ENCODE measurements at regions not wholly inside any gene's neighbourhood (a gene's known extent, or its start where the extent isn't known, plus 50 kb on each side); places are given as distances from the start of the nearest gene placed in this dataset.

DNA sequence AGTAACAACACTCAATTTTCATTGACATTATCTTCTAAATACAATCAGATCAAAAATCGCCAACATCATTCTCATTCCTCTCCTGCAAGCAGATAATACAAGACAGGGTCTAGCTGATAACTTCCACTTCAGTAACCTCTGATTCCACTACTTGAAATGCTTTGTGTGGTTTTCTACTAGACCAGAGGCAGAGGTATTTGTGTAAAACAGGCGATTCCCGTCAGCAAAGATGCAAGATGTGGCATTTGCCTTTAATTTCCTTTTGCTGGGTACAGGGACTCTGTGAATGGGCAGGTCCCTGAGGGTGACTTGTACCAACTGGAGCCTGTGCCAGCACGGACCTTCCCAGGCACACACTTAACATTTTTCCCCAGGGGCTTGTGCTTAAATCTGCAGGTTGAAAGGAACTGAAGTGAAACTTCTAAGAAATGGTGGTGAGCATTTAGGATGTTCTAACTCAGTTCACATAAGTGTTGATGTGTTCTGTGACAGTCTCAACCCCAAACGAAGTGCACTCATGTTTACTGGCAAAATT, 625.5 kb upstream of the WWC1 start:
- DNase-seq = no peak

DNA sequence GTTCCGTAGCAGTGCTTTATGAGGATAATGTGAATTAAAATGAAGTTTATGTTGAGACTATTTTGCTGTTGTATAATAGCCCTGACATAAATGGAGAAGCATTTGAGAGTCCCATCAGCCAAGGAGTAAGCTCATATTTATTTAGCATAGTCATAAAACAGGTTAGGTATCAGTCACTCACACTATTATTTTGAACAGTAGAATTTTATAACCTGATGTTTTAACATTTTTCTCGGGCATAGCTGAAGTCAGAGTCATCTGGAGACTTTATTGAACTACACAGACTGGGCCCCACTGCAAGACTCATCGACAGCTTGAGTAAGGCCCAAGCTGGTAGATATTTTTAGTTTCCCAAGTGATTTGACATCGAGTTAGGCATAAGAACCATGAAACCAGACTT, 620.3 kb upstream of the WWC1 start:
- DNase-seq = no peak

DNA sequence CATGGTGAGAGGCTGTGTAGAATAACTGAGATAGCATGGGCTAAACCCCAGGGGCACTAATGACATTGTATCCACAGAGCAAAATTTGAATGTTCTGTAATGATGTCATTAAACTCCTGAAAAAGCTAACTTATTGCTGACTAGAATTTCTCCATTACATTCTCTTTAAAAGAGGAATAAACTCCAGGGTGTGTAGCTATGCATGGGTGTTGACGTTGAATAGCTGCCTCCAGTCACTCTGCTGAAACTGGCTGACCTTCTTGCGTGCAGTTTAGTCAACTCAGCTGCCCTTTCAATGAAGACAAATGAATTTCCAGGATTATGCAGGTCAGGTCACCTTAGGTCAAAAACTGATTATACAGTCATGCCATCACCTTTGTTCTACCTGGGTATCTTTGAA, 617.5 kb upstream of the WWC1 start:
- DNase-seq = no peak

DNA sequence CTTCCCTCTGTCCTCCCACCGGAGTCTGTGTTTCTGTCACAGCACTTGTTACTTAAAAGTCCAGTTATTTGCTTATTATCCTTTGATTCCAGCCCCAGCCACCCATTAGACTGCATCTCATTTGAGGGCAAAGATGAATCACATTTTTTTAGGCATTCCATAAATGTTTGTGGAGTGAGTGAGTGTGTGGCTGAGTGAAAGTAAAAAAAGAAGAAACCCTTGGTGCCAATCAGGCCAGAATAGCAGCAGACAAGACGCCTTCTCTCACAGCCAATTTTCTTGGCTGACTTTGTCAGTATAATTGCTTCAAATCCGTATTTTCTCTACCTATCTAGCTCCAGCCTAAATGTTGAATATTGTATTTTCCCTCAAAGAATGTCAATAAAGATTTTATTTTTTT, 613.0 kb upstream of the WWC1 start:
- DNase-seq = no peak

DNA sequence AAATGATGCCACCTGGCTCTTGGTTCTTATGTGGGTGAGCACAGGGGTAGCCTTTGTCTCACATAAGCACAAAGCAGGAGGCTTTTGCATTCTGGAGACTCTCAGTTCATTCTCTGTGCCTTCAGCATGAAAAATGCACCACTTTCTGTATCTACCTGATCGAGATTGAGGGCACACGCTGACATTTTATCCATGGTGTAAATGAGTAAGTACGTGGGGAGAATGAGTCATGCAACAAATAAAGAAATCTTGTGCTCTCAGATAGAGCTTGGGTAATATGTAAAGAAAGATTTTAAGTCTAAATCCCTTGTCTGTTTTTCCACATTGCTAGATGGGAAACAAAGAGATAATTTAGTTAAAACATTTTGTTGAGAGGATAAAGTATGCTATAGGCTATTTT, 607.2 kb upstream of the WWC1 start:
- no peak for DNase-seq

DNA sequence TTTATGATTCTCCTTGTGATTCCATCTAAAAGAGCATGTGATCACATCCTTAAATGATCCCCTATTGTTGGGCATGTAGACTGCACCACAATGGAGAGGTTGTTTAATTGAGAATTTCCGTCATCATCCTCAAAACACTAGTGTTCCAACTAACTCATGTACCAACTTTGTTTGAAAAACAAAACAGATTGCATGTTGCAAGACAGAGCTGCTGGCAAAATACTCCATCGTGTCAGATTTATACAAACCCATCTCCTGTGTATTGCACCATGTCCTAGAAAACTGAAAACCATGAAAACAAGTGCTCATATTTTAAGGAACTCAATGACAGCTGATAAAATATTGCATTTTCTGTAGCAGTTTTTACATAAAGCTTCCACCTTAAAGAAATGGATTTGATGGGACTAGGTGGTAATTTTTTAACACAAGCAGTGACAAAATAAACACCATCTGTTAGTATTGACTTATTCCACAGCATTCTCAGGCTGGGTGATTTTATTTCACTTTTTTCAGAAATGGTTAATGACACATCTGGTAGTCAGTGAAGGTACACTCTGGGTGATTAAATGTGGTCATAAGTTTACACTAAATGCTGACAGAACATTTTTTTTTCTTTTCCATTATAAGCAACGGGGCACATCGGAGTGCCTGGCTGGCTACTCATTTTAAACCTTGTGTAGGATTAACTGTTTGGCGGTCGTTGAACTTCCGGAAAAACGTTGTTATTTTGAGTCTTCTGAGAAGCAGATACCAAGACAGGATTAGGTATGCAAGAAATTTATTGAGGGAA, 602.9 kb upstream of the WWC1 start:
- no peak for DNase-seq

DNA sequence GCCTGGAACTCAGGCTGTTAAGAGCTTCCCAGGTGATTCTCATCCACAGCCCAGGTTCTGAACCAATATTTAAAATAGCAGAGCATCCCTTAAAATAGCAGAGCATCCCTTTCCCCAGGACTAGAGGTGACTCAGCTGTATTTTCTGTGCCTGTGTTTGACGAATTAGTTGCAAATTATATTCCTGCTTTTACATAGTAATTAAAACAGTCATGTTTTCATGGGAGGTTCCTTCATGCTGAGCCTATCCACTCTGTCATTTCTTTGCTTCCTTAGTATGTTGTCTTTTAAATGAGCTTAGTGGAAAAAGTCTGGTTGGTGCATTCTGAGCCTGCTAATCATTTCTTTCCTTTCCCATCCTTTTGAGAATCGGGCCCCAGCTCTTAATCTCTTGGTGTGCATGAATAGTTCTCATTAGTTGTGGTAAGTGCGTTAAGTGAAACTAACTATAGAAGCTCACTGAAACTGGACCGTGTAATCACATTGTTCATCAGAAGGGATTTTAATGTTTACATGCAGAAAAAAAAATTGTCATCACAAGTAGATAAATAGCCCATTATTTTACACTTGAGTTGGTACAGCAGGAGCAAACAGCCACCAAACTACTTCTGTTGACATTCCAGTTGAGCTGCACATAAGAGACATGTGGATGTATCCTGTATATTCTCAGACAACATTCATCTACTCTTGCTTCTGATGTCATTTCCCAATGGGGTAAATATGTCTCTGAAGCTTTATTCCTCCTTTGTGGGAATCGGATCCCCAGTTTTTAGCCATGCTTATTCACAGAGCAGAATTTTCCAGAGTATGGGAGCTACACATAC, 596.9 kb upstream of the WWC1 start:
- DNase-seq = no peak

DNA sequence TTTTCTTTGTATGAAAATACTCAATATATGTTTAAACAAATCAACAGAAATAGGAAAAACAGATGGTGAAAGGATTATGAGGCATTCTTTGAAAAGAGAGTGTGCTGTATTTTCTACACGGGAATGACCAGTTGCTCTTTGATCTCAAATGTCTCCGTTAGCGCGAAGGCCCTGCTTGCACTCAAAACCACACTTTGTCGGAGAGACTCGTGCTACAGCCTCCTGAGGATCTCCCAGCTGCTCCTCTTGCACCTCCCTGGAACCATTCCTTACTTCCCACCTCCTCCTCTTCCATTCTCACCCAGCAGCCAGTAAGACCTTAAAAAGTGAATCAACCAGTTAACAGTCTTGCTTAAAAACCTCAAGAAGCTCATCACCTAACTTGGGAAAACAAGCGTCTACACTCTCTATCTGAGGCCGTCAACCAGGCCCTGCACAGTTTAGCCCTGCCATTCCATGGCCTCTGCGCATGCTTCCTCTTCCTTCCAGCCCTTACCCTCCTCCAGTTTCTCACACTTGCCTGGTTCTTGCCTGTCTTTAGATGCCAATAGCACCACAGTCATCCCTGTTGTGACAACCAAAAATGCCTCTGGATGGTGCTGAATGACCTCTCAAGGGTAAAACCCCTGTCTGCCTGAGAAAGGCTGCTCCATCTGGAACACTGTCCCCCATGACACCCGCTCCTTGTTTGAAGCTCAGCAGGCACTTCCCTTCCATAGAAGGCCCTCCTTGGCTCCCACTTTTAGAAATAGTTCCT, 594.7 kb upstream of the WWC1 start:
- no peak for DNase-seq

DNA sequence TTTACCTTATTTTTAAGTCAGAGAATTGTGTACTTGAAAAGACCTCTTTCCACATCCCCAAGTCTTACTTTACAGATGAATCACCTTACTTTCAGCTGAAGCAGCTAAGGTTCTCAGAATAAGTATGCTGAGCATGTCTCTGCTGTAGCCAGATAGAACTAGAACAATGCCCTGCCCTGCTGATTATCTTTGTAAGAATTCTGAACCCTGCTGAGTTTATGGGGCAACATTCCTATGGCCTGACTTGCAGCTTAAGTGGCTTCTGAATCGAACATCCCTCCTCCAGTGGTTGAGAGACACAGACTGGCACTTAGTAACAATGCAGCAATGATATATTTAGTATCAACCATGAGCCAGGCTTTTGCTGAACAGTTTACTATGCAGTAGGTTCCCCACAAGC, 592.0 kb upstream of the WWC1 start:
- no peak for DNase-seq

DNA sequence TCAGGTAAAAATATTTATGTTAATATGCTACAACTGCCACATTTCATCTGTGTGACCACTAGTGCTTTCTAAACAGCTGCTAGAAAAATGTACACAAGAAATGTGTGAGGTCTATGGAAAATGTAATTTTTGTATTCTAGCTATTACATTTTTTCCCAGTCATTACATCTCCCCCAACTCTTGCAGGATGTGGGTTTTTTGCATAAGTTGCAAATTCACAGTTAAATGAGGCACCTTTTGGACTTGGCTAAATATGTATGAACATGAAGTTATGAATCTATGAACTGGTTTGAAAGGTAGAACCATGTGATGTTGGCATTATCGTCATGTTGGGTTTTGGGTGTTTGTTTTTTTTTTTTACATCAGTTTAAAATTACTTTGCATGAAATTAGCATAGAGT, 590.4 kb upstream of the WWC1 start:
- DNase-seq = no peak

DNA sequence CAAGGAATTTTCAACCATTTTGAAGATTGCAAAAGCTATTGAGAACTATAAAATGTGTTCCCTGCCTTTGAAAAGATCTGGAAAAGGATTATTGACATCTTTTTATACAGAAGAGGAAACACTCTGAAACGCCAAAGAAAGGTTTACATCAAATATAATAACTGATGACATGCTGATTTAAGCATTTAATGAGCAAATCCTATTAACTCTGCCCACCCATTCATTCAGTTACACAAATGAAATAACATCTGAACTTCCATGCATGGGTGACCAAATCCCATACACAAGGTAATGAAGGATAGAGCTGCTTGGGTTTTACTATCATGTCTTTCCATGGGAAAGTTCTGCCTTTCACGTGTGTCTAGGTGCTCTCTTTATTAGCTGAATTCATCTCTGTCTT, 589.4 kb upstream of the WWC1 start:
- no peak for DNase-seq

DNA sequence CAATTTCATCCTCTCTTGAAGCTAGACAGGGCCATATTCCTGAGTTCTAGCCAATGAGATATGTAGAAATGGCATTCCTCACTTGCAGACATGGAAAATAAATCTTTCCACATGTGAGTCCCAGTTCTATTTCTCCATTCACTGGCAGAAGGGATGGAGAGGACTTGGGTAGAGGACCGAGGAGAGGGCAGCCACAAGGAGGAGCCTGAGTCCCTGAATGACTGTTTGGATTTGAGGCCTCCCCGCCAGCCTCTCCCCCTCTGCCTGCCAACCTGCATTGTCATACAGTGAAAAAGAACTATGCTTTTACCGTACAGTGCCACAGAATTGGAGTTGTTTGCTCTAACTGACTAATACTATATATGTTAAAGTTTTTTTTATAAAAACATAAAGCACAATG, 583.0 kb upstream of the WWC1 start:
- no peak for DNase-seq

DNA sequence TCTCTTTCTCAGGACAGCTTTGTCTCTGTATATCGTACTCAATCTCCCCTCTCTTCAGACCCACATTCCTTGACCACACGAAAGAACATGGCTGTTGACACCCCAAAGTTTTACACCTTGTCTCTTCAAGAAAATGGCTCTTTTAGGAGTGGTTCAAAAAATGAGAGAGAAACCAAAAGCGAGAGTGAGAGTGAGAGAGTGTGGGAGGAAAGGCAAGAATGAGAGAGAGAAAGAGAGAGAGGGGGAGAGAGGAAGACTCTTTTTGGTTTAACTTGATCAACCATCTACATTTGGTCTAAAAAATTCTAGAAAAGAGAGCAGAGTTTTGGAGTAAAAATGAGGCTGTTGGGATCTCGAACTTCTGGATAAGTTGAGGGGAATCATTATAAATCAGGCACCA, 581.8 kb upstream of the WWC1 start:
- DNase-seq = no peak

DNA sequence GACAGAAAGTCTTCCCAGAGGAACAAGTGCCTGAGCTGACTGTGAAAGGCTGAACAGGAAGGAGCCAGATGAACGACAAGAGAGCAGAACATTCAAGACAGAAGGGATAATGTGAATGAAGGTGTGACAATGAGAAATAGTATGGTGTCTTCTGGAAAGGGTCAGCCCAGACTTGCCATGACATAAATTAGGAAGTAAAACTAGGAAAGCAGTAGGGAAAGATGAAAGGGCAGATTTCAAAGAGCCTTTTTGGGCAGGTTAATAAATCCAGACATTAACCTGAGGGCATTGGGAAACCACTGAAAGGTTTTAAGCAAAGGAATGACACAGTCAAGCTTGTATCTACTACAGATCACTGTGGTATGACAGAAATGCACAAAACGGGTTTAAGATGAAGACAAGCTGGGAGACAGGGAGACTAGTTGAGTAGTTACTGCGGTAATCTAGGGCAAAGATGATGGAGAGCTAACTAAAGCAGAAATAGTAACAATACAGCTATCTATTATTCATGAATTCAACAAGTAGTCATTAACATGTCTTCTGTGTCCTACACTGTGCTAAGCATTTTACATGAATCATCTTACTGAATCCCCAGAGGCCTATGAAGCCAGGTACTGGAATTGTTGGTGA, 580.9 kb upstream of the WWC1 start:
- no peak for DNase-seq

DNA sequence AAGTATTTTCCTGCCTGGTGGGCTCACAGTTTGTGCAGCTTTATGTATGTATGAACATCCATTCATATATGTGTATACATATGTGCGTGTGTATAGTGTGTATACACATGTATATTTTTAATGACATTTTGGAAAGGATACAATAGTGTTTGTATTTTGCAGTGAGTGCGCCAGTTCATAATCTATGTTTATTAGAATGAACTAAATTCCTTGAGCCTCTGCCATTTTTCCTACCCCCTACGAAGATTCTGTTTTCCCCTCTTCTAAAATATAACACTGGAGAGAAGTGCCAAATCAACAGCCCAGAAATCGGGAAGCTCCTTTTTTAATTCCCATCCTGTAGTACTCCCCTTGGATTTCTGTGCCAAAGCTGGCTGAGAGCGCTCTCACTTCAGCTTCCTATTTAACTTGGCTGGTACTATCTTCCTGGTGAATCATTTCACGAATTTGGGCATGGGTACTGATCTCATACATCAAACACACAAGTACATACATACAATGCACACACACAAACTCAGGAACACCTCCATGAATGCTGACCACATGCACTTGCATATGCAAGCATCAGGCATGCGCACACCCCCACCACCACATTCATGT, 578.4 kb upstream of the WWC1 start:
- DNase-seq = no peak

DNA sequence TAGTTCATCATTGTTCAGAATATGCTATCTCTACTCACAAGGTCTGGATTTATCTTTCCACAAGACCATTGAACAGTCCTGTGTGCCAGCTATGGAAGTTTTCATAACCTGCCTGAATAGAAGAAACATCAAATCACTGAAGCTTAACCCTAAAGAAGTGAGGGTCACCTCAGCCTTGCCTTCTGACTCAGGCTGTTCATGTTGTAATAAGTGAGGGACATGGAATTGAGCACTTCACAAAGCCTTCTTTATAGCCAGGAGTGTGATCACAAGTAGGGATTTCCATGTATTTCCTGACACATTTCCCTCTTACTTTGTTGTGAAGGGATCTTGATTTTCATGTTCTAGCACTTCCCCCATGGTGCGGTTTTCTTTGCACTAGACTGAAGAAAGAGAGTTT, 577.5 kb upstream of the WWC1 start:
- no peak for DNase-seq

DNA sequence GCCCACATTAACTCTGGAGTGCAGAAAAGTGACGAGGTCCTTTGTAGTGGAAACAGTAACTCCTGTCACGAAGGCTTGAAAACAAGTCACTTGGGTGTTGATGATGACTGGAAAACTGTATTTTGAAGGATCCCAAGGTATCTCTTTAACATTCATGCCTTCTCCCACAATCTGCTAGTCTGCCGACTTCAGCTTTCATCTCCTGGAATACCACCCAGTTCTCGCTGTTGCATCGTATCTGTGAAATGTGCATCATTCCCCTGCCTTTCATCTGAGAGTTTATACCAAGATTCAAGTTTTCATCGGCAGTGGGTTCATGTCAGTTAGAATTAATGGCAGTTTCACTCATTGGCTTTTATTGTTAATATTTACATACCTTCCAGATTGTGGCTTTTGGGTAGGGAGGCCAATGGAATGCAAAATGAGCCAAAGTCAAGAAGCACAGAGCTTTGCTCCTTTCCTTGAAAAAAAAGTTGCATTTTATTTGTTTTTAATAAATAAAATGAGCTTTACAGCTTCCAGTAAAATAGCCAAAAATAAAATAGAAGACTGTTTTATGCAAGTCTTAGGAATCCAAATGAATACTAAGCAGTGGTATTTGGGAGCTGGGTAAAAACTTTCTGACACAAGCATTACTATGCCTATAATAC, 575.2 kb upstream of the WWC1 start:
- DNase-seq = no peak

DNA sequence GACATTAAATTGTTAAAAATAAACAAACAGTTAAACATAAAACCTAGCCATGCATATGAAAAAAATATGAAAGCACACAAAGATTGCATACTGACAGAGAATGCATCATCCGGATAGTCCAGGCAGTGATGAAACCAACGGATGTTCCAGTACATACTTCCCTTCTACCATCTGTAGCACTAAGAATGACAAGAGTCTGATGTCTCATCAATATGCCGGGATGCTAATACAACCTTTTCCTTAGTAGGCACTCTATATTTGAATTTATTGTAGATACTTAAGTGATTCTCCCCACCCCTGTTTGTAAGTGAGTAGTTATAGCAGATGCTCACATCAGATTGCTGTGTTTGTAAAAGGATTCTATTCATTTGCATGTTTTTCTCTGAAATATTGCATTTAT, 571.2 kb upstream of the WWC1 start:
- no peak for DNase-seq

DNA sequence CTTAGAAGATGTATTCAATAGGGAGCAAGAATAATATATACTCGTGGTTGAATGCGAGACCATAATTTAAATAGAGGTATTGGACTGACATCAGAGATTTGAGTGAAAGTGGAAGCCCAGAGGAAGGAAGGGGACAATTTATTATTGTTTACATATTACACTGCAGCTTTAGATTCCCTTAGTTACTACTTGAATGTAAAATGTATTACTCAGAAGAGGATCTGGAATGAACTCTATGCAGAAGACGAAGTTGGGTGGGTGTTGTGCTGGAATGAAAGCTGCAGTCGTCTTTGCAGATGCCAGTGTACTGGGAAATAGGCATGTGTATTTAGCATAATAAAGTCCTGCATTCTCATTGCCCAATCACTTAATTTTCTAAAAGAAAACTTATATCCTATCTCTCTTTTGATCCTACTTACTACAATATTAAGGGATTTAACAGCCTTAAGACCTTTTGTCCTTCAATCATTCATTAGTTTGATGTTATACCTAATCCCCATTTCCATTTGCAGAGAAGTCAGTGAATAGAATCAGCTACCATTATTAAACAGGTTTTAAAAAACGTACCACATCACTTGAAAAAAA, 570.7 kb upstream of the WWC1 start:
- no peak for DNase-seq

DNA sequence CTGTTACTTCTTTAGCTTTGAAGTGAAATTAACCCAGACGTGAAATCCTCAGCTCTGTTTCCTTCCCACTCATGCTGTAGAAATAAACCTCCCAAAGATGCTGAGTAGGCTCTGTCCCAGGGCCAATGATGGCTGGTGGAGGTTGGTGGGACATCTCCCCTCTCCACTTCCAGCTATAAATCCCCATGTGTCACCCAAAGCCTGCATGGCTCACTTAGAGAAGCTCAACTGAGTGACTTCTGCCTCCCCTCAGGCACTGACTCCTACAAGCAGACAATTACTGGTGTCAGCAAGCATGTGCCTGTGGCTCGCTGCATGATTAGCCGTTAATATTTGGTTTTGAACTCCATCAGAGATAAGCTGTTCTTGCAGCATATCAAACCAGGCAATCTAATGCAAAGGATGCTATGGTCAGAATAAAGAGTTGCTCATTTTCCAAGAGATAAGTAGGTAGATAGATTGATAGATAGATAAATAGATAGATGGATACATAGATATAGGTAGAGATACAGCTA, 569.5 kb upstream of the WWC1 start:
- DNase-seq = no peak

DNA sequence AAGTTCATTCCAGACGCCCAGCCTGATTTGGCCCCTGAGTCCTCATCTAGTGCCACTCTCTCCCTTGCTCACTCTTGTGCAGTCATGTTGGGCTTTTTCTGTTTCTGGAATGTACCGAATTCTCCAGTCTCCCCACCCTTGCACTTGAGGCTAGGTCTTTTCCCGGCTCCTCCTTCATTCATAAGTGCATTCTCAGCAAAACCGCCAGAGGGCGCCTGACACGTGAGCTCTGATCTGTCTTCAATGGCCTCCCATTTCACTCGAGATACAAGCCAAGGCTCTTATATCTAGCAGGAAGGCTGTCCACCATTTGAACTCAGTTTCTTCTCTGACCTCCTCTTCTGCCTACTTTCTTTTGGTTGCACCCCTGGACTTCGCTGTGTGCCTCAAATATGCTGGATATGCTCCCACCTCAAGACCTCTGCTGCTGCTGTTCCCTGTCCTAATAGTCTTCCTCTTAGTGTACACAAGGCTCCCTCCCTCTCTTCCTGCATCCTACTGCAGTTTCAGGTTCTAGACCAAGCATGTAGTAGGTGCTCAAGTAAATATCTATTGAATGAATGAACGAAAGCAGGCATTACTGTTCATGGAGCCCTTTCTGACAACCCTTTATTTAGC, 568.1 kb upstream of the WWC1 start:
- peak; percentile 66 for DNase-seq

Data from activated CD4-positive, alpha-beta T cell treated with anti-CD3 and anti-CD28 coated beads, Interleukin-10, Interleukin-2, amounts not matched to agents 100 ng/mL and 50 ng/mL, durations not matched to agents 16 hours and 8 hours (primary cell).